K562 (cell line): ENCODE measurements at regions not wholly inside any gene's neighbourhood (a gene's known extent, or its start where the extent isn't known, plus 50 kb on each side); places are given as distances from the start of the nearest gene placed in this dataset.

ENCODE experiments used
- ATAC-seq: fragments of 200-7000 bp; cut with Tn5 transposase; 3 replicates; pipeline ENCODE4 v1.9.1; 2020; ENCODE audit warnings: moderate library complexity
- BruUV-seq: library from RNA; stranded (reverse); fragments of 400-500 nt; replicated peaks from 2 replicates; lab custom pipeline; 2021; lab: Mats Ljungman, UMichigan
- CTCF ChIA-PET: fragments of 300-600 bp; formaldehyde crosslinking; extraction: SDS; loops from one replicate; lab custom pipeline; 2021; ENCODE audit warnings: low intra/inter-chr PET ratio; lab: Yijun Ruan, JAX
- POLR2A ChIA-PET: fragments of 300-600, 350-650 bp; sonication (Branson Sonifier 250); formaldehyde crosslinking; extraction: SDS; loops from one replicate; lab custom pipeline; 2021; ENCODE audit warnings: antibody characterized with exemption, inconsistent platforms; lab: Yijun Ruan, JAX
- DNase-seq, 4 experiments: peaks; one replicate each; pipeline versions ENCODE4 v3.0.0 to v3.0.0-alpha.2; 2011 to 2018; ENCODE audit warnings: low spot score in 3 of 4, mixed read lengths in 3 of 4; ENCODE audit errors: extremely low read depth in 1 of 4
- FAIRE-seq: peaks from 2 replicates; lab custom pipeline; 2011; peaks lifted over from hg19 to GRCh38; lab: Jason Lieb, UNC
- H2AFZ ChIP-seq: 2 replicates; pipeline ENCODE4 v1.6.0; 2011; ENCODE audit warnings: low read depth, low read length, control low read depth, inconsistent platforms
- H3K27ac ChIP-seq: fragments of 200-600 bp; 3 replicates; pipeline ENCODE4 v1.8.0; 2011; ENCODE audit warnings: low read depth, mild to moderate bottlenecking, control low read depth, inconsistent platforms, low read length, moderate library complexity, mixed read lengths; ENCODE audit errors: extremely low read depth
- H3K27me3 ChIP-seq, 2 experiments: fragments of 300-600 bp in 1 of 2; 2 replicates in 1 of 2; 3 replicates in 1 of 2; pipeline versions ENCODE4 v1.6.0 to v1.8.0; 2011; ENCODE audit warnings: inconsistent platforms in 2 of 2, low read length in 2 of 2, mild to moderate bottlenecking in 1 of 2, mixed read lengths in 1 of 2, moderate library complexity in 1 of 2; ENCODE audit not compliant: control insufficient read depth in 2 of 2, insufficient read depth in 2 of 2
- H3K36me3 ChIP-seq: fragments of 300-600 bp; 3 replicates; pipeline ENCODE4 v1.8.0; 2011; ENCODE audit warnings: mild to moderate bottlenecking, low read length, inconsistent platforms; ENCODE audit not compliant: control insufficient read depth, insufficient read depth
- H3K4me1 ChIP-seq, 2 experiments: fragments of 200-600 bp in 1 of 2; replicated peaks in 1 of 2; 2 replicates in 1 of 2; 3 replicates in 1 of 2; pipeline versions ENCODE4 v1.5.1 to v1.8.0; 2011; ENCODE audit warnings: inconsistent platforms in 2 of 2, low read length in 2 of 2, mild to moderate bottlenecking in 1 of 2, mixed read lengths in 1 of 2, moderate library complexity in 1 of 2; ENCODE audit not compliant: control insufficient read depth in 2 of 2, insufficient read depth in 2 of 2
- H3K4me2 ChIP-seq: 2 replicates; pipeline ENCODE4 v1.6.1; 2011; ENCODE audit warnings: low read length, control low read depth, inconsistent platforms, mixed read lengths; ENCODE audit not compliant: insufficient read depth
- H3K4me3 ChIP-seq: fragments of 200-600 bp; sonication (generic), shearing (Covaris generic); 2 replicates; pipeline ENCODE4 v1.5.1; 2016; ENCODE audit warnings: control low read depth, inconsistent platforms
- H3K79me2 ChIP-seq: fragments of 200-600 bp; 3 replicates; pipeline ENCODE4 v1.8.0; 2011; ENCODE audit warnings: low read length, inconsistent platforms; ENCODE audit not compliant: control insufficient read depth, insufficient read depth
- H3K9ac ChIP-seq, 2 experiments: 2 replicates each; pipeline versions ENCODE4 v1.6.0 to v1.6.1; 2011; ENCODE audit warnings: low read depth in 2 of 2, low read length in 2 of 2, control low read depth in 1 of 2, inconsistent platforms in 1 of 2, mild to moderate bottlenecking in 1 of 2, mixed read lengths in 1 of 2; ENCODE audit not compliant: insufficient read depth in 1 of 2
- H3K9me1 ChIP-seq: one replicate; pipeline ENCODE4 v1.6.0; 2011; ENCODE audit warnings: inconsistent platforms, mild to moderate bottlenecking, low read length, moderate library complexity; ENCODE audit not compliant: control insufficient read depth, insufficient read depth
- H3K9me3 ChIP-seq: replicated peaks from 2 replicates; pipeline ENCODE4 v1.5.1; 2011; ENCODE audit warnings: low read depth, low read length, inconsistent platforms; ENCODE audit not compliant: control insufficient read depth, insufficient read depth
- H4K20me1 ChIP-seq: replicated peaks from 2 replicates; pipeline ENCODE4 v1.6.1; 2011; ENCODE audit warnings: low read length, inconsistent platforms, mixed read lengths; ENCODE audit not compliant: control insufficient read depth, insufficient read depth
- CBFA2T3 ChIP-seq: fragments of 450-650 bp; IDR thresholded peaks from 2 replicates; pipeline ENCODE4 v1.6.1; 2017
- CTBP1 ChIP-seq: fragments of 450-650 bp; IDR thresholded peaks from 2 replicates; pipeline ENCODE4 v1.6.1; 2016; ENCODE audit warnings: borderline replicate concordance
- RFX1 ChIP-seq: fragments of 450-650 bp; IDR thresholded peaks from 2 replicates; pipeline ENCODE4 v1.6.1; 2016; ENCODE audit warnings: mild to moderate bottlenecking, moderate library complexity
- SETDB1 ChIP-seq: IDR thresholded peaks from one replicate; pipeline ENCODE4 v1.6.1; 2012; ENCODE audit warnings: low read length, control low read depth, inconsistent platforms
- TBL1XR1 ChIP-seq, 2 experiments: IDR thresholded peaks; 2 replicates each; pipeline ENCODE4 v1.6.1; 2012; ENCODE audit warnings: improper control_type of control experiment in 2 of 2, low read length in 2 of 2, mild to moderate bottlenecking in 1 of 2
- WGBS: fragments of 100-300 bp; shearing (Covaris generic); methylation state at CpG from one replicate; pipeline ENCODE4 v1.1.6; 2016; ENCODE audit warnings: low coverage, mixed read lengths; ENCODE audit not compliant: insufficient coverage; ENCODE audit errors: missing lambda C conversion rate; 5-methylcytosine and 5-hydroxymethylcytosine counted together
- in situ Hi-C: fragments of 300-500 bp; cut with MboI; formaldehyde crosslinking; loops from 4 replicates; pipeline ENCODE4 v1.15.0; 2018; ENCODE audit warnings: inconsistent platforms, mixed read lengths
- intact Hi-C: fragments of 100-400 bp; cut with micrococcal nuclease; formaldehyde crosslinking; loops from 2 replicates; pipeline ENCODE4 v1.14.2; 2022
- TF ChIP-seq, protein P1 (sequence below): fragments of 450-650 bp; IDR thresholded peaks from 2 replicates; pipeline ENCODE4 v1.6.1; 2016; ENCODE audit warnings: low read depth

- intact Hi-C loops (no loop called here), in situ Hi-C loops (no loop called here)
- Histone ChIP-seq H4K20me1 (no peaks in the 10 kb centered on the region), H3K36me3 (no peaks in the 10 kb centered on the region), H3K9me3 (no peaks in the 10 kb centered on the region), H3K4me2 (no peak overlapping the region), H3K27ac (no peak overlapping the region), H3K4me3 (no peak overlapping the region), H3K27me3 (peaks cover 0 to 3% of the 10 kb centered on the region in 2 experiments; a peak in 1 of 5 replicates), H3K4me1 (no peaks in the 10 kb centered on the region), H3K9ac (no peak overlapping the region), H3K79me2 (no peaks in the 10 kb centered on the region), H3K9me1 (no peaks in the 10 kb centered on the region), H2AFZ (no peak overlapping the region)
- POLR2A ChIA-PET = no interaction called here
- no TSS peak for BruUV-seq
- ATAC-seq (no peak), DNase-seq (no peak), FAIRE-seq (no peak)
- WGBS = under 1% methylated on average over 10 of the region's 10 CpGs
- CTCF ChIA-PET = no interaction called here
- peak; percentile 80 for TF ChIP-seq RFX1
- TF ChIP-seq CTBP1 = no peak
These were observed 136.7 kb upstream of the EEF1E1 start for GRCh38 chr6:8238773-8239683.

- no TSS peak for BruUV-seq
- TF ChIP-seq, protein P1, sequence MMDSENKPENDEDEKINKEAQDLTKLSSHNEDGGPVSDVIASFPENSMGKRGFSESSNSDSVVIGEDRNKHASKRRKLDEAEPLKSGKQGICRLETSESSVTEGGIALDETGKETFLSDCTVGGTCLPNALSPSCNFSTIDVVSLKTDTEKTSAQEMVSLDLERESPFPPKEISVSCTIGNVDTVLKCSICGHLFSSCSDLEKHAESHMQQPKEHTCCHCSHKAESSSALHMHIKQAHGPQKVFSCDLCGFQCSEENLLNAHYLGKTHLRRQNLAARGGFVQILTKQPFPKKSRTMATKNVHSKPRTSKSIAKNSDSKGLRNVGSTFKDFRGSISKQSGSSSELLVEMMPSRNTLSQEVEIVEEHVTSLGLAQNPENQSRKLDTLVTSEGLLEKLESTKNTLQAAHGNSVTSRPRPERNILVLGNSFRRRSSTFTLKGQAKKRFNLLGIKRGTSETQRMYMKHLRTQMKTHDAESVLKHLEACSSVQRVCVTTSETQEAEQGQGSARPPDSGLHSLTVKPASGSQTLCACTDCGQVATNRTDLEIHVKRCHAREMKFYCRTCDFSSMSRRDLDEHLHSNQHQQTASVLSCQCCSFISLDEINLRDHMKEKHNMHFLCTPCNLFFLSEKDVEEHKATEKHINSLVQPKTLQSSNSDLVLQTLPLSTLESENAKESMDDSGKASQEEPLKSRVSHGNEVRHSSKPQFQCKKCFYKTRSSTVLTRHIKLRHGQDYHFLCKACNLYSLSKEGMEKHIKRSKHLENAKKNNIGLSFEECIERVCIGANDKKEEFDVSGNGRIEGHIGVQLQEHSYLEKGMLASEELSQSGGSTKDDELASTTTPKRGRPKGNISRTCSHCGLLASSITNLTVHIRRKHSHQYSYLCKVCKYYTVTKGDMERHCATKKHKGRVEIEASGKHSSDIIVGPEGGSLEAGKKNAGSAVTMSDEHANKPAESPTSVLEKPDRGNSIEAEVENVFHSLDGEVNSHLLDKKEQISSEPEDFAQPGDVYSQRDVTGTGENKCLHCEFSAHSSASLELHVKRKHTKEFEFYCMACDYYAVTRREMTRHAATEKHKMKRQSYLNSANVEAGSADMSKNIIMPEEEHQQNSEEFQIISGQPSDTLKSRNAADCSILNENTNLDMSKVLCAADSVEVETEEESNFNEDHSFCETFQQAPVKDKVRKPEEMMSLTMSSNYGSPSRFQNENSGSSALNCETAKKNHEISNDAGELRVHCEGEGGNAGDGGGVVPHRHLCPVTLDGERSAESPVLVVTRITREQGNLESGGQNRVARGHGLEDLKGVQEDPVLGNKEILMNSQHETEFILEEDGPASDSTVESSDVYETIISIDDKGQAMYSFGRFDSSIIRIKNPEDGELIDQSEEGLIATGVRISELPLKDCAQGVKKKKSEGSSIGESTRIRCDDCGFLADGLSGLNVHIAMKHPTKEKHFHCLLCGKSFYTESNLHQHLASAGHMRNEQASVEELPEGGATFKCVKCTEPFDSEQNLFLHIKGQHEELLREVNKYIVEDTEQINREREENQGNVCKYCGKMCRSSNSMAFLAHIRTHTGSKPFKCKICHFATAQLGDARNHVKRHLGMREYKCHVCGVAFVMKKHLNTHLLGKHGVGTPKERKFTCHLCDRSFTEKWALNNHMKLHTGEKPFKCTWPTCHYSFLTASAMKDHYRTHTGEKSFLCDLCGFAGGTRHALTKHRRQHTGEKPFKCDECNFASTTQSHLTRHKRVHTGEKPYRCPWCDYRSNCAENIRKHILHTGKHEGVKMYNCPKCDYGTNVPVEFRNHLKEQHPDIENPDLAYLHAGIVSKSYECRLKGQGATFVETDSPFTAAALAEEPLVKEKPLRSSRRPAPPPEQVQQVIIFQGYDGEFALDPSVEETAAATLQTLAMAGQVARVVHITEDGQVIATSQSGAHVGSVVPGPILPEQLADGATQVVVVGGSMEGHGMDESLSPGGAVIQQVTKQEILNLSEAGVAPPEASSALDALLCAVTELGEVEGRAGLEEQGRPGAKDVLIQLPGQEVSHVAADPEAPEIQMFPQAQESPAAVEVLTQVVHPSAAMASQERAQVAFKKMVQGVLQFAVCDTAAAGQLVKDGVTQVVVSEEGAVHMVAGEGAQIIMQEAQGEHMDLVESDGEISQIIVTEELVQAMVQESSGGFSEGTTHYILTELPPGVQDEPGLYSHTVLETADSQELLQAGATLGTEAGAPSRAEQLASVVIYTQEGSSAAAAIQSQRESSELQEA = no peak
- TF ChIP-seq CBFA2T3 = peak; percentile 25
- TF ChIP-seq TBL1XR1 (IDR thresholded peaks at IDR 0.05; ENCODE audit: low read length in 2 of 2) = no peak
- no peak for TF ChIP-seq SETDB1
- no peak for DNase-seq
- Histone ChIP-seq H3K9me1 (no peaks in the 10 kb centered on the region), H3K27me3 (peaks cover 0 to 3% of the 10 kb centered on the region in 2 experiments; a peak in 1 of 5 replicates), H3K4me1 (no peaks in the 10 kb centered on the region), H4K20me1 (no peaks in the 10 kb centered on the region), H3K9ac (no peak overlapping the region), H3K27ac (no peak overlapping the region), H3K4me3 (no peak overlapping the region), H3K9me3 (no peaks in the 10 kb centered on the region), H3K79me2 (no peaks in the 10 kb centered on the region), H2AFZ (no peak overlapping the region), H3K4me2 (no peak overlapping the region), H3K36me3 (no peaks in the 10 kb centered on the region)
- 0% methylated on average over 3 of the region's 3 CpGs for WGBS
- intact Hi-C loops (no loop called here), in situ Hi-C loops (no loop called here)
- CTCF ChIA-PET = no interaction called here
- ATAC-seq = no peak
- no peak for FAIRE-seq
- POLR2A ChIA-PET = no interaction called here
These were observed 135.3 kb upstream of the EEF1E1 start for GRCh38 chr6:8237668-8238067.
